Kasumi-1 (cell line): ENCODE measurements at regions not wholly inside any gene's neighbourhood (a gene's known extent, or its start where the extent isn't known, plus 50 kb on each side); places are given as distances from the start of the nearest gene placed in this dataset.
A peak's percentile ranks its signal among the peaks of the same experiment; 100 is the strongest.

ENCODE experiments used
- DNase-seq, 2 experiments: peaks; one replicate each; lab custom pipeline; 2025; lab: John Stamatoyannopoulos, UW

GRCh38 chr14:65318636-65319506, 93.7 kb upstream of the FUT8 start:
- no peak for DNase-seq

GRCh38 chr14:65320661-65321308, 91.7 kb upstream of the FUT8 start:
- no peak for DNase-seq

- DNase-seq, result peak in 1 of 2 experiments; percentile 17
These were observed 91.1 kb upstream of the FUT8 start for GRCh38 chr14:65321370-65321875.

- no peak for DNase-seq
These were observed 83.0 kb upstream of the FUT8 start for GRCh38 chr14:65329481-65329880.

GRCh38 chr14:65329911-65330310, 82.6 kb upstream of the FUT8 start:
- no peak for DNase-seq

GRCh38 chr14:65330416-65330815, 82.1 kb upstream of the FUT8 start:
- no peak for DNase-seq

- DNase-seq, result no peak
These were observed 80.9 kb upstream of the FUT8 start for GRCh38 chr14:65331652-65332051.

GRCh38 chr14:65332141-65332871, 80.2 kb upstream of the FUT8 start:
- DNase-seq, result no peak

GRCh38 chr14:65333943-65334687, 78.4 kb upstream of the FUT8 start:
- no peak for DNase-seq

- no peak for DNase-seq
These were observed 77.6 kb upstream of the FUT8 start for GRCh38 chr14:65334765-65335410.

- no peak for DNase-seq
These were observed 77.1 kb upstream of the FUT8 start for GRCh38 chr14:65335411-65335947.

- no peak for DNase-seq
These were observed 76.3 kb upstream of the FUT8 start for GRCh38 chr14:65336191-65336591.

GRCh38 chr14:65339866-65340265, 72.7 kb upstream of the FUT8 start:
- no peak for DNase-seq

- DNase-seq, result no peak
These were observed 68.5 kb upstream of the FUT8 start for GRCh38 chr14:65344011-65344410.

- DNase-seq, result no peak
These were observed 67.3 kb upstream of the FUT8 start for GRCh38 chr14:65345266-65345665.

GRCh38 chr14:65346474-65346873, 66.1 kb upstream of the FUT8 start:
- DNase-seq, result no peak

GRCh38 chr14:65346895-65347294, 65.6 kb upstream of the FUT8 start:
- DNase-seq, result no peak

- DNase-seq, result no peak
These were observed 64.4 kb upstream of the FUT8 start for GRCh38 chr14:65348137-65348536.

- DNase-seq, result no peak
These were observed 63.4 kb upstream of the FUT8 start for GRCh38 chr14:65349100-65349499.

GRCh38 chr14:65351493-65352194, 60.9 kb upstream of the FUT8 start:
- no peak for DNase-seq
